Esophagus squamous epithelium (tissue), 4 donors: ENCODE measurements at regions not wholly inside any gene's neighbourhood (a gene's known extent, or its start where the extent isn't known, plus 50 kb on each side); places are given as distances from the start of the nearest gene placed in this dataset.

Source experiments
- CTCF ChIP-seq, 6 experiments: fragments of 450-650 bp in 4 of 6; fragments of 200-600 bp in 2 of 6; sonication (generic) in 2 of 6; IDR thresholded peaks; one replicate each; pipeline ENCODE4 v1.5.1; 2016 to 2019; ENCODE audit warnings: antibody characterized with exemption in 6 of 6, mild to moderate bottlenecking in 4 of 6, moderate library complexity in 4 of 6
- POLR2A ChIP-seq, 4 donors: fragments of 450-650 bp; IDR thresholded peaks; one replicate each; pipeline ENCODE4 v1.6.1; 2017; ENCODE audit warnings: antibody characterized with exemption in 4 of 4, mild to moderate bottlenecking in 4 of 4, moderate library complexity in 3 of 4

- TF ChIP-seq CTCF (IDR thresholded peaks at IDR 0.05) (no peak), POLR2A (IDR thresholded peaks at IDR 0.05) (no peak)
Observed at GRCh38 chr2:12821656-12822055, 104.9 kb downstream of the TRIB2 start.
